ENCODE measurements at regions not wholly inside any gene's neighbourhood (a gene's known extent, or its start where the extent isn't known, plus 50 kb on each side); places are given as distances from the start of the nearest gene placed in this dataset.

GRCh38 chr3:20307383-20307782 lies 121.4 kb upstream of the SGO1 start:
- intact Hi-C loops (cut with micrococcal nuclease; ENCODE audit: unreplicated experiment): no loop called here
- ChIA-PET CTCF (no interaction called here), POLR2A (ENCODE audit: low non-redundant PET) (no interaction called here)
- no TSS peak for BruUV-seq (replicated peaks)
- H3K4me1 ChIP-seq (ENCODE audit: insufficient read depth, low read length, poor library complexity, severe bottlenecking): no peaks in the 10 kb centered on the region
- no peak for DNase-seq (ENCODE audit: low spot score)
- peaks cover 7% of the 10 kb centered on the region for H3K27me3 ChIP-seq (replicated peaks; ENCODE audit: insufficient read depth, low read depth, low read length, poor library complexity)
- no peaks in the 10 kb centered on the region for H3K36me3 ChIP-seq (ENCODE audit: insufficient read depth, low read length, poor library complexity, severe bottlenecking)
- no peak overlapping the region for H3K4me3 ChIP-seq (ENCODE audit: low read depth, low read length, poor library complexity, severe bottlenecking)
- no peak overlapping the region for H3K27ac ChIP-seq (ENCODE audit: low read depth, low read length, poor library complexity, severe bottlenecking)
- TF ChIP-seq, protein P1, sequence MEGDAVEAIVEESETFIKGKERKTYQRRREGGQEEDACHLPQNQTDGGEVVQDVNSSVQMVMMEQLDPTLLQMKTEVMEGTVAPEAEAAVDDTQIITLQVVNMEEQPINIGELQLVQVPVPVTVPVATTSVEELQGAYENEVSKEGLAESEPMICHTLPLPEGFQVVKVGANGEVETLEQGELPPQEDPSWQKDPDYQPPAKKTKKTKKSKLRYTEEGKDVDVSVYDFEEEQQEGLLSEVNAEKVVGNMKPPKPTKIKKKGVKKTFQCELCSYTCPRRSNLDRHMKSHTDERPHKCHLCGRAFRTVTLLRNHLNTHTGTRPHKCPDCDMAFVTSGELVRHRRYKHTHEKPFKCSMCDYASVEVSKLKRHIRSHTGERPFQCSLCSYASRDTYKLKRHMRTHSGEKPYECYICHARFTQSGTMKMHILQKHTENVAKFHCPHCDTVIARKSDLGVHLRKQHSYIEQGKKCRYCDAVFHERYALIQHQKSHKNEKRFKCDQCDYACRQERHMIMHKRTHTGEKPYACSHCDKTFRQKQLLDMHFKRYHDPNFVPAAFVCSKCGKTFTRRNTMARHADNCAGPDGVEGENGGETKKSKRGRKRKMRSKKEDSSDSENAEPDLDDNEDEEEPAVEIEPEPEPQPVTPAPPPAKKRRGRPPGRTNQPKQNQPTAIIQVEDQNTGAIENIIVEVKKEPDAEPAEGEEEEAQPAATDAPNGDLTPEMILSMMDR (conservative IDR thresholded peaks at IDR 0.05; ENCODE audit: low read depth, low read length): no peak
- H3K9me3 ChIP-seq (ENCODE audit: low read depth, low read length, poor library complexity, severe bottlenecking): no peaks in the 10 kb centered on the region

DNA sequence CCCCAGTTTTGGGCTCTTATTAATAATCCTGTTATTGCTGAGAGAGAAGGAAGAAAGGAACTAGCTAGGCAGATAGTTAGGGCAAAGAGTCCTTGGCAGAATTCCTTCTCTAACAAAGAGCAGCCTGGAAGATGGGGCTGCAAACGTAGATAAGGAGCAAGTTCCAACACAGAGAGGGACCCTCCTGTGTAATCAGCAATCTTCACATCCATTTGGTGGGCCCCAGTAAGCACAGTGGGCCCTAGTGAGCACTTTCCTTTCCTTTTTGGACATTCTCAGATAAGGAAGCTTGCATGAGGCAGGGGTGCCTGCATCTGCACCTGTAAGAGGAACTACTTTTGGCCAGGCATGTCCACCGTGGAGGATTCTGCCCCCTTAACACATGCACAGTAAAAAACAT lies 119.6 kb upstream of the SGO1 start:
- BruUV-seq (replicated peaks): no TSS peak
- CTCF ChIA-PET: no interaction called here
- POLR2A ChIA-PET (ENCODE audit: low non-redundant PET): no interaction called here

GRCh38 chr3:20302766-20303165 lies 116.8 kb upstream of the SGO1 start:
- Histone ChIP-seq H3K4me1 (ENCODE audit: insufficient read depth, low read length, poor library complexity, severe bottlenecking) (no peaks in the 10 kb centered on the region), H3K9me3 (ENCODE audit: low read depth, low read length, poor library complexity, severe bottlenecking) (no peaks in the 10 kb centered on the region), H3K36me3 (ENCODE audit: insufficient read depth, low read length, poor library complexity, severe bottlenecking) (no peaks in the 10 kb centered on the region), H3K4me3 (ENCODE audit: low read depth, low read length, poor library complexity, severe bottlenecking) (no peak overlapping the region), H3K27ac (ENCODE audit: low read depth, low read length, poor library complexity, severe bottlenecking) (no peak overlapping the region), H3K27me3 (replicated peaks; ENCODE audit: insufficient read depth, low read depth, low read length, poor library complexity) (no peaks in the 10 kb centered on the region)
- CTCF ChIA-PET: no interaction called here
- TF ChIP-seq, protein P1 (conservative IDR thresholded peaks at IDR 0.05; ENCODE audit: low read depth, low read length): no peak
- TF ChIP-seq EZH2 (IDR thresholded peaks at IDR 0.05; ENCODE audit: borderline replicate concordance, low read depth, low read length, poor library complexity, severe bottlenecking): no peak
- DNase-seq (ENCODE audit: low spot score): no peak
- POLR2A ChIA-PET (ENCODE audit: low non-redundant PET): no interaction called here
- no TSS peak for BruUV-seq (replicated peaks)
- intact Hi-C loops (cut with micrococcal nuclease; ENCODE audit: unreplicated experiment): no loop called here

More for the DNA sequence above, 119.6 kb upstream of the SGO1 start:
- H3K4me1 ChIP-seq (ENCODE audit: insufficient read depth, low read length, poor library complexity, severe bottlenecking): no peaks in the 10 kb centered on the region
- TF ChIP-seq, protein P1 (conservative IDR thresholded peaks at IDR 0.05; ENCODE audit: low read depth, low read length): no peak
- no peak for TF ChIP-seq EZH2 (IDR thresholded peaks at IDR 0.05; ENCODE audit: borderline replicate concordance, low read depth, low read length, poor library complexity, severe bottlenecking)
- H3K27ac ChIP-seq (ENCODE audit: low read depth, low read length, poor library complexity, severe bottlenecking): no peak overlapping the region
- no peaks in the 10 kb centered on the region for H3K9me3 ChIP-seq (ENCODE audit: low read depth, low read length, poor library complexity, severe bottlenecking)
- DNase-seq (ENCODE audit: low spot score): no peak
- intact Hi-C loops (cut with micrococcal nuclease; ENCODE audit: unreplicated experiment): no loop called here
- H3K36me3 ChIP-seq (ENCODE audit: insufficient read depth, low read length, poor library complexity, severe bottlenecking): no peaks in the 10 kb centered on the region
- H3K27me3 ChIP-seq (replicated peaks; ENCODE audit: insufficient read depth, low read depth, low read length, poor library complexity): peaks cover 7% of the 10 kb centered on the region
- no peak overlapping the region for H3K4me3 ChIP-seq (ENCODE audit: low read depth, low read length, poor library complexity, severe bottlenecking)

Data from A673 (cell line).